Skeletal muscle tissue (tissue), 3 donors: ENCODE measurements at regions not wholly inside any gene's neighbourhood (a gene's known extent, or its start where the extent isn't known, plus 50 kb on each side); places are given as distances from the start of the nearest gene placed in this dataset.

Source experiments
- H3K27ac ChIP-seq: one replicate; pipeline ENCODE4 v1.7.0; 2013; ENCODE audit warnings: mild to moderate bottlenecking, low read depth, low read length, inconsistent platforms
- H3K27me3 ChIP-seq, 3 donors: one replicate each; pipeline ENCODE4 v1.7.0; 2013; ENCODE audit warnings: low read length in 3 of 3; ENCODE audit not compliant: control insufficient read depth in 3 of 3, insufficient read depth in 3 of 3
- H3K36me3 ChIP-seq, 3 donors: one replicate each; pipeline ENCODE4 v1.7.0; 2013; ENCODE audit warnings: low read length in 3 of 3; ENCODE audit not compliant: control insufficient read depth in 3 of 3, insufficient read depth in 3 of 3
- H3K4me1 ChIP-seq, 3 donors: one replicate each; pipeline ENCODE4 v1.7.0; 2013; ENCODE audit warnings: low read length in 3 of 3, mild to moderate bottlenecking in 3 of 3; ENCODE audit not compliant: control insufficient read depth in 3 of 3, insufficient read depth in 3 of 3
- H3K4me3 ChIP-seq, 3 donors: one replicate each; pipeline ENCODE4 v1.7.0; 2013; ENCODE audit warnings: low read length in 3 of 3
- H3K9ac ChIP-seq, 3 donors: one replicate each; pipeline ENCODE4 v1.7.0; 2013; ENCODE audit warnings: low read length in 3 of 3, mild to moderate bottlenecking in 3 of 3, moderate library complexity in 2 of 3, low read depth in 1 of 3
- H3K9me3 ChIP-seq, 3 donors: one replicate each; pipeline ENCODE4 v1.7.0; 2013; ENCODE audit warnings: low read length in 3 of 3; ENCODE audit not compliant: control insufficient read depth in 3 of 3
- donor health status: Osteomylitis.

- Histone ChIP-seq H3K9ac (no peak overlapping the region), H3K4me1 (no peaks in the 10 kb centered on the region), H3K4me3 (no peak overlapping the region), H3K27me3 (no peaks in the 10 kb centered on the region), H3K36me3 (no peaks in the 10 kb centered on the region), H3K27ac (no peak overlapping the region), H3K9me3 (no peaks in the 10 kb centered on the region)
Observed at GRCh38 chrX:125953814-125954213, 212.3 kb downstream of the DCAF12L2 start.

- Histone ChIP-seq H3K4me3 (no peak overlapping the region), H3K36me3 (no peaks in the 10 kb centered on the region), H3K27me3 (no peaks in the 10 kb centered on the region), H3K9me3 (no peaks in the 10 kb centered on the region), H3K27ac (no peak overlapping the region), H3K4me1 (no peaks in the 10 kb centered on the region), H3K9ac (no peak overlapping the region)
Observed at GRCh38 chrX:125954236-125954635, 211.9 kb downstream of the DCAF12L2 start.

- Histone ChIP-seq H3K9me3 (no peaks in the 10 kb centered on the region), H3K9ac (no peak overlapping the region), H3K36me3 (no peaks in the 10 kb centered on the region), H3K27me3 (no peaks in the 10 kb centered on the region), H3K27ac (no peak overlapping the region), H3K4me3 (no peak overlapping the region), H3K4me1 (no peaks in the 10 kb centered on the region)
Observed at GRCh38 chrX:125977851-125978250, 188.2 kb downstream of the DCAF12L2 start.

GRCh38 chrX:125998432-125998831 is 167.7 kb downstream of the DCAF12L2 start:
- Histone ChIP-seq H3K27me3 (no peaks in the 10 kb centered on the region), H3K4me3 (no peak overlapping the region)

GRCh38 chrX:126027229-126027628 is 138.9 kb downstream of the DCAF12L2 start:
- H3K27me3 ChIP-seq, result no peaks in the 10 kb centered on the region
- H3K27ac ChIP-seq, result no peak overlapping the region
- no peaks in the 10 kb centered on the region for H3K36me3 ChIP-seq
- H3K4me3 ChIP-seq, result no peak overlapping the region
- no peaks in the 10 kb centered on the region for H3K9me3 ChIP-seq
- H3K4me1 ChIP-seq, result no peaks in the 10 kb centered on the region
- H3K9ac ChIP-seq, result no peak overlapping the region

More at GRCh38 chrX:125998432-125998831, 167.7 kb downstream of the DCAF12L2 start:
- no peaks in the 10 kb centered on the region for H3K4me1 ChIP-seq
- no peaks in the 10 kb centered on the region for H3K36me3 ChIP-seq
- H3K9me3 ChIP-seq, result no peaks in the 10 kb centered on the region
- no peak overlapping the region for H3K9ac ChIP-seq
- H3K27ac ChIP-seq, result no peak overlapping the region

- Histone ChIP-seq H3K9me3 (no peaks in the 10 kb centered on the region), H3K4me1 (no peaks in the 10 kb centered on the region), H3K27ac (no peak overlapping the region), H3K4me3 (no peak overlapping the region), H3K9ac (no peak overlapping the region), H3K36me3 (no peaks in the 10 kb centered on the region), H3K27me3 (no peaks in the 10 kb centered on the region)
Observed at GRCh38 chrX:126030021-126030420, 136.1 kb downstream of the DCAF12L2 start.

GRCh38 chrX:126063984-126064383 is 102.1 kb downstream of the DCAF12L2 start:
- H3K27ac ChIP-seq, result no peak overlapping the region
- H3K36me3 ChIP-seq, result no peaks in the 10 kb centered on the region
- no peaks in the 10 kb centered on the region for H3K4me1 ChIP-seq
- no peaks in the 10 kb centered on the region for H3K9me3 ChIP-seq
- H3K27me3 ChIP-seq, result no peaks in the 10 kb centered on the region
- no peak overlapping the region for H3K9ac ChIP-seq
- H3K4me3 ChIP-seq, result no peak overlapping the region

- no peak overlapping the region for H3K27ac ChIP-seq
- H3K27me3 ChIP-seq, result no peaks in the 10 kb centered on the region
- H3K36me3 ChIP-seq, result no peaks in the 10 kb centered on the region
- H3K9me3 ChIP-seq, result no peaks in the 10 kb centered on the region
- no peak overlapping the region for H3K4me3 ChIP-seq
- no peaks in the 10 kb centered on the region for H3K4me1 ChIP-seq
- no peak overlapping the region for H3K9ac ChIP-seq
Observed at GRCh38 chrX:126064901-126065541, 101.1 kb downstream of the DCAF12L2 start.

- no peaks in the 10 kb centered on the region for H3K36me3 ChIP-seq
- H3K9ac ChIP-seq, result no peak overlapping the region
- H3K4me1 ChIP-seq, result no peaks in the 10 kb centered on the region
- no peak overlapping the region for H3K27ac ChIP-seq
- H3K4me3 ChIP-seq, result no peak overlapping the region
- H3K9me3 ChIP-seq, result no peaks in the 10 kb centered on the region
- H3K27me3 ChIP-seq, result no peaks in the 10 kb centered on the region
Observed at GRCh38 chrX:126065901-126066660, 100.0 kb downstream of the DCAF12L2 start.
